Activated CD8-positive, alpha-beta memory T cell treated with anti-CD3 and anti-CD28 coated beads, Interleukin-2, amount 10 ng/mL, durations not matched to agents 7 days and 5 days (primary cell): ENCODE measurements at regions not wholly inside any gene's neighbourhood (a gene's known extent, or its start where the extent isn't known, plus 50 kb on each side); places are given as distances from the start of the nearest gene placed in this dataset.

Source experiments
- ATAC-seq: fragments of 150-1000 bp; cut with Tn5 transposase; one replicate; pipeline ENCODE4 v1.10.0; 2021; ENCODE audit warnings: moderate library complexity
- CTCF ChIA-PET: fragments of 350-600 bp; sonication (Branson Sonifier 250); formaldehyde crosslinking; loops from one replicate; lab custom pipeline; 2021; ENCODE audit warnings: antibody characterized with exemption; lab: Charles Lee
- DNase-seq: peaks from one replicate; pipeline ENCODE4 v3.0.0-alpha.2; 2020
- H3K27ac Mint-ChIP-seq: one replicate; pipeline ENCODE4 v1.8.0; 2021; ENCODE audit warnings: mild to moderate bottlenecking, mixed read lengths
- H3K27me3 Mint-ChIP-seq: one replicate; pipeline ENCODE4 v1.8.0; 2021; ENCODE audit warnings: mixed read lengths
- H3K36me3 Mint-ChIP-seq: one replicate; pipeline ENCODE4 v1.8.0; 2021; ENCODE audit warnings: mild to moderate bottlenecking, mixed read lengths
- H3K4me1 Mint-ChIP-seq: one replicate; pipeline ENCODE4 v1.8.0; 2021; ENCODE audit warnings: mixed read lengths
- H3K4me3 Mint-ChIP-seq: one replicate; pipeline ENCODE4 v1.8.0; 2021; ENCODE audit warnings: mild to moderate bottlenecking, moderate library complexity, mixed read lengths
- H3K9me3 Mint-ChIP-seq: one replicate; pipeline ENCODE4 v1.8.0; 2022; ENCODE audit warnings: low read depth, mixed read lengths

- no peaks in the 10 kb centered on the region for H3K36me3 Mint-ChIP-seq
- H3K4me3 Mint-ChIP-seq, result no peak overlapping the region
- H3K27me3 Mint-ChIP-seq, result peaks cover 20% of the 10 kb centered on the region
- CTCF ChIA-PET, result no interaction called here
- no peak for ATAC-seq
- H3K4me1 Mint-ChIP-seq, result peaks cover 2% of the 10 kb centered on the region
- no peak for DNase-seq
- H3K9me3 Mint-ChIP-seq, result no peaks in the 10 kb centered on the region
- no peak overlapping the region for H3K27ac Mint-ChIP-seq
Measured at GRCh38 chr5:88515881-88516819, 247.5 kb upstream of the TMEM161B start.

GRCh38 chr5:88515068-88515467 is 246.4 kb upstream of the TMEM161B start:
- ATAC-seq, result no peak
- Mint-ChIP-seq H3K36me3 (no peaks in the 10 kb centered on the region), H3K27ac (no peak overlapping the region), H3K9me3 (no peaks in the 10 kb centered on the region), H3K4me3 (no peak overlapping the region), H3K4me1 (peaks cover 2% of the 10 kb centered on the region), H3K27me3 (peaks cover 16% of the 10 kb centered on the region)
- CTCF ChIA-PET, result no interaction called here
- no peak for DNase-seq

GRCh38 chr5:88509403-88509802 is 240.8 kb upstream of the TMEM161B start:
- DNase-seq (no peak), ATAC-seq (no peak)
- H3K9me3 Mint-ChIP-seq, result no peaks in the 10 kb centered on the region
- CTCF ChIA-PET, result no interaction called here
- H3K4me1 Mint-ChIP-seq, result no peaks in the 10 kb centered on the region
- H3K27me3 Mint-ChIP-seq, result peaks cover 15% of the 10 kb centered on the region
- H3K27ac Mint-ChIP-seq, result no peak overlapping the region
- no peak overlapping the region for H3K4me3 Mint-ChIP-seq
- no peaks in the 10 kb centered on the region for H3K36me3 Mint-ChIP-seq

DNA sequence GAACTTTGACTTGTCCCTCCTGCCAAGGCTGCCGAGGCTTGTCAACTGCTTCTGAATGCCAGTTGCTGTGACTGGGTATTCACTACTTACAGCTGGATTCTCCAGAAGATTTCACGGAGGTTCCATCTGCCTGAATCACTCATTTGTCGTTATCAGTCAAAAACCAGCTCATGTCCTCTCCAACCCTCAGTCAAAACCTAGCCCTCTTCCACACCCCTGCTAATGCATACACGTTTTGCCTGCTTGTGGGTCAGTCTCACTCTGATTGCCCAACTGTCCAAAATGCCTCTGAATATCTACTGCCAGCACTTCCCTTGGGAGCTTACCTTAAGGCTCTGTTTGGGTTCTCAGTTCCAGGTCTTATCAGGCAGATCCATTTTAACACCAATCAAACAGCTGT is 238.6 kb upstream of the TMEM161B start:
- Mint-ChIP-seq H3K4me1 (peaks cover 11% of the 10 kb centered on the region), H3K27ac (no peak overlapping the region), H3K27me3 (peaks cover 11% of the 10 kb centered on the region), H3K9me3 (no peaks in the 10 kb centered on the region), H3K36me3 (no peaks in the 10 kb centered on the region), H3K4me3 (no peak overlapping the region)
- CTCF ChIA-PET, result no interaction called here
- DNase-seq, result no peak
- no peak for ATAC-seq

- H3K9me3 Mint-ChIP-seq, result no peaks in the 10 kb centered on the region
- H3K27ac Mint-ChIP-seq, result no peak overlapping the region
- H3K4me1 Mint-ChIP-seq, result peaks cover 19% of the 10 kb centered on the region
- no peak overlapping the region for H3K4me3 Mint-ChIP-seq
- DNase-seq, result no peak
- no peak for ATAC-seq
- H3K27me3 Mint-ChIP-seq, result peaks cover 13% of the 10 kb centered on the region
- H3K36me3 Mint-ChIP-seq, result no peaks in the 10 kb centered on the region
- CTCF ChIA-PET, result interaction anchor here (1.0 kb wide), 1 partner anchor 164 kb away, joined by 3 read pairs; no protein-coding TSS in a partner anchor
Measured at GRCh38 chr5:88503406-88503805, 234.8 kb upstream of the TMEM161B start.

DNA sequence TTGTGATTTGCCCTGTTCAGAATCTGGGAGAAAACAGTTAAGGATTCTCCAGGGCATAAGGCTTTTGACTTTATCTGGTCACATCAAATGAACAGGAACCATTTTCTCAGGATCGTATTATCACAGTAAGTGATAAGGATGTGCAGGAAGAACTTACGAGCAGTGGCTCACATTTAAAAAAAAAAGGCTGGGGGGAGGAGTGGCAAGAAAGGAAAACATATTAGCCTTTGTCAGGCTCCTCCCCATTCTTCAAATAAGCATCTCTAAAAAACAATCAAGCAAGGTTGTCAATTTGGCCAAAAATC is 234.3 kb upstream of the TMEM161B start:
- H3K4me3 Mint-ChIP-seq, result peak overlapping the region; percentile 80
- no peak for DNase-seq
- H3K4me1 Mint-ChIP-seq, result peaks cover 19% of the 10 kb centered on the region
- CTCF ChIA-PET, result interaction anchor here (1.0 kb wide), 1 partner anchor 164 kb away, joined by 3 read pairs; no protein-coding TSS in a partner anchor
- ATAC-seq, result no peak
- H3K27ac Mint-ChIP-seq, result peak overlapping the region; percentile 91
- no peaks in the 10 kb centered on the region for H3K36me3 Mint-ChIP-seq
- H3K9me3 Mint-ChIP-seq, result no peaks in the 10 kb centered on the region
- H3K27me3 Mint-ChIP-seq, result peaks cover 9% of the 10 kb centered on the region

DNA sequence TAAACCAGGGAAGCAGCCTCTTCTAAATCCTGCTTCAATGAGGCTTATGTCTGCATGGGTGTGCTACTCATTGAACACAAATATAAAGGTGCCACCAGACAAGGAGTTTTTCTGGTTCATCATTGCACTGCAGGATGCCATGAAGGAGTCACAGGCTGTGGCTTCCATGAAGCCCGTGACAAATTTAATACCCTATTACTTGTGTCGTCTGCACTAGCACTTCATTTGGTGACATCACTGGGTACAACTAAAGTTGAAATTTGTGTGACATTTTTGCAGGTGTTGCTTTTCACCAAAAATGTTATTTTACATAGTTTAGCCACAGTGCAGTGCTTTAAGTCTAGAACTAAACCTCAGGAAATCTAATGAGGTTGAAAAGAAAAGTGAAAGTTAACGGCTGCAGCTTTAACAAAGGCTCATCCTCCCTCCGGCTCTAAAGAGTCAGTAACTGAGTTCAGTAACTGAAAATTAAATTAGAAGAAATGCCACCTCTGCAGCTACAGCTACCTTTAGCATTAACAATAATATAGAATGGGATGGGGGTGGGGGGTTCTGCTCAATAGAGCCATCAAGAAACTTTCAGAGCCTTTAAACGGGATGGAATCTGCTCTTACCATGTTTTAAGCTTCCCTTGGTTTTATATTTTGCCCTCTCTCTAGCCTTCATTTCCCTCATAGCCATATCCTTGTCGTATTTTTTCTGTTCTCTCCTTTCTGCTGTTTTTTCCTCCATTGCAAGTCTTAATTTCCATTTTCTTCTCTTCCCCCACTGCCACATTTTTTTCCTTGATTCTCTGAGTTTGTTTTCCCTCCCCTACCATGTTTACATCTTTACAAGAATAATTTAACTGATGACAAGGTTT is 233.8 kb upstream of the TMEM161B start:
- CTCF ChIA-PET, result no interaction called here
- H3K27ac Mint-ChIP-seq, result peak overlapping the region; percentile 91
- DNase-seq, result no peak
- H3K4me3 Mint-ChIP-seq, result peak overlapping the region; percentile 80
- no peaks in the 10 kb centered on the region for H3K36me3 Mint-ChIP-seq
- peak; percentile 86 for ATAC-seq
- peaks cover 6% of the 10 kb centered on the region for H3K27me3 Mint-ChIP-seq
- peaks cover 19% of the 10 kb centered on the region for H3K4me1 Mint-ChIP-seq
- no peaks in the 10 kb centered on the region for H3K9me3 Mint-ChIP-seq

DNA sequence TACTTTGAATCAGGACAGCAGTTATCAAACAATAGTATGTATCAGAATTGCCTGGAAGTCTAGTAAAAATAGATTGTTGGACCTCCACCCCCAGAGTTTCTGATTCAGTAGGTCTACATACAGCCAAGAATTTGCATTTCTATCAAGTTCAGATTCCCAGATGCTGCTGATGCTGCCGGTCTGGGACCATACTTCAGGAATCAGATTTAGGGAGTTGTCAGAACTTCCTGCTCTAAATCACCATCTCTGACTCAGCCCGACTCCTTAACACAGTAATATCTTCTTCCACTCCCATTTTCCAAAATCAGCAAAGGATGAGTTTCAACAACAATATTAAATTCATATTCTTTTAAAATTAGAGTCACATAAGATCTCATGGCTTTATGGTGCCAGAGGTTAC is 227.2 kb upstream of the TMEM161B start:
- Mint-ChIP-seq H3K36me3 (no peaks in the 10 kb centered on the region), H3K27me3 (peaks cover 19% of the 10 kb centered on the region), H3K27ac (no peak overlapping the region), H3K4me3 (no peak overlapping the region), H3K4me1 (no peaks in the 10 kb centered on the region), H3K9me3 (no peaks in the 10 kb centered on the region)
- DNase-seq (no peak), ATAC-seq (no peak)
- CTCF ChIA-PET, result no interaction called here

GRCh38 chr5:88490874-88491273 is 222.2 kb upstream of the TMEM161B start:
- no peak for DNase-seq
- Mint-ChIP-seq H3K9me3 (no peaks in the 10 kb centered on the region), H3K4me1 (no peaks in the 10 kb centered on the region), H3K27ac (no peak overlapping the region), H3K27me3 (peaks cover 13% of the 10 kb centered on the region), H3K4me3 (no peak overlapping the region), H3K36me3 (no peaks in the 10 kb centered on the region)
- ATAC-seq, result no peak
- CTCF ChIA-PET, result no interaction called here

GRCh38 chr5:88489364-88489763 is 220.7 kb upstream of the TMEM161B start:
- H3K27ac Mint-ChIP-seq, result no peak overlapping the region
- no peaks in the 10 kb centered on the region for H3K9me3 Mint-ChIP-seq
- H3K36me3 Mint-ChIP-seq, result no peaks in the 10 kb centered on the region
- ATAC-seq (no peak), DNase-seq (no peak)
- CTCF ChIA-PET, result no interaction called here
- peaks cover 12% of the 10 kb centered on the region for H3K27me3 Mint-ChIP-seq
- H3K4me1 Mint-ChIP-seq, result no peaks in the 10 kb centered on the region
- no peak overlapping the region for H3K4me3 Mint-ChIP-seq

GRCh38 chr5:88488561-88488960 is 219.9 kb upstream of the TMEM161B start:
- ATAC-seq (no peak), DNase-seq (no peak)
- H3K9me3 Mint-ChIP-seq, result no peaks in the 10 kb centered on the region
- H3K27me3 Mint-ChIP-seq, result peaks cover 12% of the 10 kb centered on the region
- no peaks in the 10 kb centered on the region for H3K4me1 Mint-ChIP-seq
- no peak overlapping the region for H3K27ac Mint-ChIP-seq
- CTCF ChIA-PET, result no interaction called here
- H3K36me3 Mint-ChIP-seq, result no peaks in the 10 kb centered on the region
- no peak overlapping the region for H3K4me3 Mint-ChIP-seq

DNA sequence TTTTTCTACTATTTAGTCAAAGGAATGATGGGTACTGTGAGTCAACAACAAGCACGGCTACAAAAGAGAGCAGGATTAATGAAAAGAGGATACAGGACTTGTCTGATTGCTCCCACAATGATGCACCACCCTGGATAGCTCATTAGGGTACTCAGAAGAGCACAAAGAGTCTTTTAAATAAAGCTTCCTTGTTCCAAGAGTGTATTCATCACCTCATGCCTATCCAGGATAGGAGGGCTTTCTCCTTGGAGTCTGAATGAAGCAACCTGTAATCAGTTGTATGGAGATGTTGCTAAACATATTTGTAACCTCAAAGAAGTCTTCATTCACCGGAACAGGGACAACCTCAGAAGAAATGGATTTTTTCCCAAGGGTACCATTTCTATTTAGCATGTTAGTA is 219.5 kb upstream of the TMEM161B start:
- Mint-ChIP-seq H3K27me3 (peaks cover 14% of the 10 kb centered on the region), H3K9me3 (no peaks in the 10 kb centered on the region), H3K4me3 (no peak overlapping the region), H3K36me3 (no peaks in the 10 kb centered on the region), H3K27ac (no peak overlapping the region), H3K4me1 (no peaks in the 10 kb centered on the region)
- CTCF ChIA-PET, result no interaction called here
- ATAC-seq (no peak), DNase-seq (no peak)

- H3K27ac Mint-ChIP-seq, result no peak overlapping the region
- no peak for ATAC-seq
- CTCF ChIA-PET, result no interaction called here
- H3K9me3 Mint-ChIP-seq, result no peaks in the 10 kb centered on the region
- no peak for DNase-seq
- no peak overlapping the region for H3K4me3 Mint-ChIP-seq
- no peaks in the 10 kb centered on the region for H3K4me1 Mint-ChIP-seq
- H3K27me3 Mint-ChIP-seq, result peaks cover 14% of the 10 kb centered on the region
- no peaks in the 10 kb centered on the region for H3K36me3 Mint-ChIP-seq
Measured at GRCh38 chr5:88487066-88487465, 218.4 kb upstream of the TMEM161B start.

DNA sequence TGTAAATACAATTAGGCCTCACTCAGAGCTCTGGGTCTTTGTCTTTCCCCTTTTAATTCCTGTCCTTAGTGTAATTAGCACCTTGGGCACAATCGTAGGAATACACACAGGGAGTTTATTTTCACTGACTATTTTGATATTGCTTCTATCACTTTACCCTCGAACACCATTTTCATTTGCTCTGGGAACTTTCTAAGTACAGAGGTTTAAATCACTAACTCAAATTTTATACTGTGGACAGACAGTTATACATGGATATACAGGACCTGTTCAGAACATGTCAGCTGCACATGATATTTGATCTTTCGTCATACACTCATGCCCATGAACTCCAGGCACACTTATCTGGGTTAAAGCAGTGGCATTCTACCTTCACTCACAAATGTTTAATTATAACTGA is 217.8 kb upstream of the TMEM161B start:
- H3K36me3 Mint-ChIP-seq, result no peaks in the 10 kb centered on the region
- DNase-seq (no peak), ATAC-seq (no peak)
- H3K9me3 Mint-ChIP-seq, result no peaks in the 10 kb centered on the region
- no peaks in the 10 kb centered on the region for H3K4me1 Mint-ChIP-seq
- H3K27ac Mint-ChIP-seq, result no peak overlapping the region
- H3K27me3 Mint-ChIP-seq, result peaks cover 12% of the 10 kb centered on the region
- H3K4me3 Mint-ChIP-seq, result no peak overlapping the region
- CTCF ChIA-PET, result no interaction called here
